ENCODE measurements at regions not wholly inside any gene's neighbourhood (a gene's known extent, or its start where the extent isn't known, plus 50 kb on each side); places are given as distances from the start of the nearest gene placed in this dataset.

GRCh38 chr3:74763830-74764229 is 149.4 kb upstream of the CNTN3 start:
- no peak overlapping the region for H3K27ac ChIP-seq (ENCODE audit: low read depth, low read length)
- WGBS, 2 experiments (ENCODE audit: extremely low coverage in 1 of 2, insufficient coverage in 1 of 2, insufficient read length in 1 of 2, insufficient replicate concordance in 2 of 2, low coverage in 1 of 2, low lambda C conversion rate in 2 of 2, missing lambda C conversion rate in 1 of 2): 90% methylated on average over 2 of the region's 2 CpGs; no CpG with 5 or more reads in 1 of the 2 experiments
- CTCF ChIA-PET (ENCODE audit: partially characterized antibody): interaction anchor here (0.9 to 1.0 kb wide), 2 partner anchors 10 to 496 kb away, joined by 3 to 4 read pairs; no protein-coding TSS in a partner anchor
- TF ChIP-seq SP1 (IDR thresholded peaks at IDR 0.05; ENCODE audit: low read depth, low read length): no peak
- TF ChIP-seq EZH2 (IDR thresholded peaks at IDR 0.05; ENCODE audit: low read depth, low read length, severe bottlenecking): no peak
- TF ChIP-seq E2F6 (IDR thresholded peaks at IDR 0.05): no peak
- no peak for TF ChIP-seq HDAC2 (IDR thresholded peaks at IDR 0.05; ENCODE audit: borderline replicate concordance in 1 of 2, low read depth in 2 of 2, low read length in 2 of 2)
- TF ChIP-seq RNF2 (IDR thresholded peaks at IDR 0.05; ENCODE audit: borderline replicate concordance, low read depth, low read length, missing control alignments, poor library complexity, severe bottlenecking): no peak
- no peak for TF ChIP-seq CHD1 (IDR thresholded peaks at IDR 0.05; ENCODE audit: low read depth, low read length)

More at GRCh38 chr3:74763830-74764229, 149.4 kb upstream of the CNTN3 start:
- no peak overlapping the region for H3K23ac ChIP-seq (ENCODE audit: insufficient read length)
- H2AFZ ChIP-seq (ENCODE audit: low read length): no peak overlapping the region
- no peaks in the 10 kb centered on the region for H4K20me1 ChIP-seq (replicated peaks in 1 of 2; ENCODE audit: control insufficient read depth in 1 of 2, insufficient read depth in 2 of 2, low read length in 2 of 2)
- no peaks in the 10 kb centered on the region for H3K27me3 ChIP-seq (replicated peaks in 1 of 4; ENCODE audit: control insufficient read depth in 3 of 4, extremely low read depth in 1 of 4, insufficient read depth in 3 of 4, low read length in 3 of 4)
- no peaks in the 10 kb centered on the region for H3K4me1 ChIP-seq (replicated peaks in 1 of 4; ENCODE audit: control insufficient read depth in 3 of 4, insufficient read depth in 4 of 4, low read length in 3 of 4)
- H2BK5ac ChIP-seq (ENCODE audit: low read depth, low read length): no peak overlapping the region
- no peaks in the 10 kb centered on the region for H3K36me3 ChIP-seq (ENCODE audit: control insufficient read depth in 2 of 4, insufficient read depth in 4 of 4, low read length in 3 of 4)
- H3K4me3 ChIP-seq (ENCODE audit: extremely low read depth in 1 of 4, insufficient read depth in 2 of 4, low read depth in 3 of 4, low read length in 4 of 4): no peak overlapping the region
- no peak overlapping the region for H2BK12ac ChIP-seq (ENCODE audit: low read depth, low read length)
- H3K56ac ChIP-seq (replicated peaks; ENCODE audit: insufficient read length, low read depth, low read length): no peak overlapping the region
- H3K4ac ChIP-seq (replicated peaks; ENCODE audit: insufficient read length, low read depth, low read length): no peak overlapping the region
- H2BK120ac ChIP-seq (replicated peaks; ENCODE audit: low read depth, low read length): no peak overlapping the region
- H3K18ac ChIP-seq (ENCODE audit: extremely low read depth, low read length): no peak overlapping the region
- no peak overlapping the region for H2AK5ac ChIP-seq (ENCODE audit: low read depth, low read length)
- H3K79me2 ChIP-seq (ENCODE audit: control insufficient read depth in 1 of 2, insufficient read depth in 2 of 2, low read length in 2 of 2): no peaks in the 10 kb centered on the region
- H2BK20ac ChIP-seq (ENCODE audit: low read length): no peak overlapping the region
- no peak for FAIRE-seq
- H3K9me3 ChIP-seq (ENCODE audit: insufficient read depth in 2 of 2, low read depth in 1 of 2, low read length in 1 of 2): no peaks in the 10 kb centered on the region
- DNase-seq (ENCODE audit: low read depth in 1 of 2, low spot score in 2 of 2): no peak
- no peak overlapping the region for H3K4me2 ChIP-seq (ENCODE audit: insufficient read depth in 1 of 2, low read depth in 2 of 2, low read length in 2 of 2)
- no peak overlapping the region for H2BK15ac ChIP-seq (ENCODE audit: low read length)
- no peak overlapping the region for H4K91ac ChIP-seq (replicated peaks; ENCODE audit: insufficient read length, low read length)
- POLR2A ChIA-PET (ENCODE audit: partially characterized antibody): no interaction called here
- H3K14ac ChIP-seq (ENCODE audit: insufficient read length): no peak overlapping the region
- H3K9ac ChIP-seq (replicated peaks in 1 of 4; ENCODE audit: extremely low read depth in 1 of 4, low read depth in 3 of 4, low read length in 3 of 4): no peak overlapping the region
- H4K5ac ChIP-seq (ENCODE audit: insufficient read length, low read depth, low read length): no peak overlapping the region
- H4K8ac ChIP-seq (ENCODE audit: extremely low read depth, insufficient read depth, low read length): no peak overlapping the region
- H3K79me1 ChIP-seq (ENCODE audit: low read depth, low read length): no peaks in the 10 kb centered on the region
- H3K23me2 ChIP-seq (ENCODE audit: low read depth, low read length): no peaks in the 10 kb centered on the region
